Coronary artery (tissue), 2 donors: ENCODE measurements at regions not wholly inside any gene's neighbourhood (a gene's known extent, or its start where the extent isn't known, plus 50 kb on each side); places are given as distances from the start of the nearest gene placed in this dataset.

Experiments
- DNase-seq: peaks from one replicate; pipeline ENCODE4 v3.0.0-alpha.2; 2017; ENCODE audit warnings: low spot score
- H3K27ac ChIP-seq, 2 donors: fragments of 200-600 bp; sonication (generic); one replicate each; pipeline ENCODE4 v1.5.1; 2016 to 2019
- H3K4me3 ChIP-seq: fragments of 200-600 bp; sonication (generic); 2 replicates; pipeline ENCODE4 v1.5.1; 2016; ENCODE audit warnings: mild to moderate bottlenecking, moderate library complexity
- TF ChIP-seq, protein P1 (sequence below): fragments of 200-600 bp; sonication (generic); IDR thresholded peaks from one replicate; pipeline ENCODE4 v1.5.1; 2019; ENCODE audit warnings: antibody characterized with exemption

DNA sequence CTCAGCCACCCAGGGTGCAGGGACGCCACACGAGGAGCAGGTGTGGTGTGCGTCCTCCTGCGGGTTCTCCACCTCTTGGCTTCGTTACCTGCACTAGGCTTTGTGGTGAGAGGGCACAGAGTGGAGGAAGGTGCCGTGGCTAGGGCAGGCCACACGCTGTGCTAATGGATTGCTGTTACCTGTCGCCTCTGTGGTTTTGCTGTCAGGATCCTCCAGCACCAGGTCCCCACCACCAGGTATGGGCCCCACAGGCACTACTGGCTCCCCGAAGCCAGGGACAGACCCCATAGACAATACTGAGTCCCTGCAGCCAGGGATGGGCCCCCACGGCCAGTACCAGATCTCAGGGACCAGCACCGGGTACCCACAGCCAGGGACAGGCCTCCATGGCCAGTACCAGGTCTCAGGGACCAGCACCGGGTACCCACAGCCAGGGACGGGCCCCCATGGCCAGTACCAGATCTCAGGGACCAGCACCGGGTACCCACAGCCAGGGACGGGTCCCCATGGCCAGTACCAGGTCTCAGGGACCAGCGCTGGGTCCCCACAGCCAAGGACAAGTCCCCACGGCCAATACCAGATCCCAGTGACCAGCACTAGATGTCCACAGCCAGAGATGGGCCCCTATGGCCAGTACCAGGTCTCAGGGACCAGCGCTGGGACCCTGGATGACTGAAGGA is 315.6 kb downstream of the SEC14L1 start:
- H3K27ac ChIP-seq = no peak overlapping the region
- H3K4me3 ChIP-seq = no peak overlapping the region
- TF ChIP-seq, protein P1, sequence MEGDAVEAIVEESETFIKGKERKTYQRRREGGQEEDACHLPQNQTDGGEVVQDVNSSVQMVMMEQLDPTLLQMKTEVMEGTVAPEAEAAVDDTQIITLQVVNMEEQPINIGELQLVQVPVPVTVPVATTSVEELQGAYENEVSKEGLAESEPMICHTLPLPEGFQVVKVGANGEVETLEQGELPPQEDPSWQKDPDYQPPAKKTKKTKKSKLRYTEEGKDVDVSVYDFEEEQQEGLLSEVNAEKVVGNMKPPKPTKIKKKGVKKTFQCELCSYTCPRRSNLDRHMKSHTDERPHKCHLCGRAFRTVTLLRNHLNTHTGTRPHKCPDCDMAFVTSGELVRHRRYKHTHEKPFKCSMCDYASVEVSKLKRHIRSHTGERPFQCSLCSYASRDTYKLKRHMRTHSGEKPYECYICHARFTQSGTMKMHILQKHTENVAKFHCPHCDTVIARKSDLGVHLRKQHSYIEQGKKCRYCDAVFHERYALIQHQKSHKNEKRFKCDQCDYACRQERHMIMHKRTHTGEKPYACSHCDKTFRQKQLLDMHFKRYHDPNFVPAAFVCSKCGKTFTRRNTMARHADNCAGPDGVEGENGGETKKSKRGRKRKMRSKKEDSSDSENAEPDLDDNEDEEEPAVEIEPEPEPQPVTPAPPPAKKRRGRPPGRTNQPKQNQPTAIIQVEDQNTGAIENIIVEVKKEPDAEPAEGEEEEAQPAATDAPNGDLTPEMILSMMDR = no peak
- DNase-seq = no peak

DNA sequence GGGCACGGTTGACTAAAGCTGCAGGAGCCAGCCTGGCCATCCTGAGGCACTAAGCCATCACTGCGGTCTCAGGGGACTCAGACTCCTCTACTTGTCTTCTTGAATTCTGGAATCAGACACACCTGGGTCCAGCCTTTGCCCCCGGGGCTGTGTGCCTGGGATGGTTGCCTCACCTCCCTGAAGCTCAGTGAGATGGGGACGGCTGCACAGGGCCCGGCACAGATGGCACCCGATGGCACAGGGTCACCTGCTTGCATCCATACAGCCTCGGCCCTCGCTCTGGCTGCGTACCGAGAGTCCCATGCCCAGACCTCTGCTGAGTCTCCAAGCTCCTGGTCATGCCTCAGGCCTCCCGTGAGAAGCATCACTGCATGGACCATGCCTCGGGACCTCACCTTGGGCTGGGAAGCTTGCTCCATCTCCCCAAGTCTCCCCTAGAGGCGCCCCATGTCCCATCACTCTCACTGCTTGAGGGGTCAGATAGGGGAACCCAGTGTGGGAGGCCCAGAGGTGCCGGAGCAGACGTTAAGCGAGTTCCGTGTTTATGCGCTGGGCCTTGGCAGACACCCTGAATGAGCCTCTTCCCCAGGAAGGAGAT is 316.3 kb downstream of the SEC14L1 start:
- Histone ChIP-seq H3K27ac (no peak overlapping the region), H3K4me3 (no peak overlapping the region)
- TF ChIP-seq, protein P1 = no peak
- no peak for DNase-seq

DNA sequence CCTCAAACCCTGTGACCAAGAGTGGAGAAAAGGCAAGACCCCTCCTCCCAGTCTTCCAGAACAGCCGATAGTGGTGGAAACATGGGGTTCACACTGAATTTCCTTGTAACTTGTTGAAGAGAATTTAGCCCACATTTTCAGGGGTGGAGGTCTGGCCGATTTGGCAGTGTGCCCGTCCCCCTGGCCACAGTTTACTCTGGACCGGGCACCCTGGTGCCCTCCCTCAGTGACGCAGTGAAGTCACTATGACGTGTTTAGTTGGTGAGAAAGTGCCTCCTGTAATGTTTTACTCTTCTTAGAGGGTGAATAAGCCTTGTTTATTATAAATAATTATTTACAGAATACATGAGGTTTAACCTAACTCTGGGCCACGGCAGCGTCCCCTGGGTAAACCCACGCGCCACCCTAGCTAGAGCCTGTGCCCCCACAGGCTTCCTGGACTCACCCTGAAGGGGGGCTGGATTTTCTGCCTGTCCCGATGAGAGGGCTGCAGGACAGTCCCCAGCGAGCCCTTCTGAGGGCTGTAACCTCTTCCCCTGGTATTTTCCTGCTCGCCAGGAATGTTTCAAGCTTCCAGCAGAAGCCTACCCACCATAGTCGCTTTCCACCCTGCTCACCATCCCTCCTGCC is 316.9 kb downstream of the SEC14L1 start:
- Histone ChIP-seq H3K4me3 (no peak overlapping the region), H3K27ac (no peak overlapping the region)
- no peak for DNase-seq
- TF ChIP-seq, protein P1 = no peak

DNA sequence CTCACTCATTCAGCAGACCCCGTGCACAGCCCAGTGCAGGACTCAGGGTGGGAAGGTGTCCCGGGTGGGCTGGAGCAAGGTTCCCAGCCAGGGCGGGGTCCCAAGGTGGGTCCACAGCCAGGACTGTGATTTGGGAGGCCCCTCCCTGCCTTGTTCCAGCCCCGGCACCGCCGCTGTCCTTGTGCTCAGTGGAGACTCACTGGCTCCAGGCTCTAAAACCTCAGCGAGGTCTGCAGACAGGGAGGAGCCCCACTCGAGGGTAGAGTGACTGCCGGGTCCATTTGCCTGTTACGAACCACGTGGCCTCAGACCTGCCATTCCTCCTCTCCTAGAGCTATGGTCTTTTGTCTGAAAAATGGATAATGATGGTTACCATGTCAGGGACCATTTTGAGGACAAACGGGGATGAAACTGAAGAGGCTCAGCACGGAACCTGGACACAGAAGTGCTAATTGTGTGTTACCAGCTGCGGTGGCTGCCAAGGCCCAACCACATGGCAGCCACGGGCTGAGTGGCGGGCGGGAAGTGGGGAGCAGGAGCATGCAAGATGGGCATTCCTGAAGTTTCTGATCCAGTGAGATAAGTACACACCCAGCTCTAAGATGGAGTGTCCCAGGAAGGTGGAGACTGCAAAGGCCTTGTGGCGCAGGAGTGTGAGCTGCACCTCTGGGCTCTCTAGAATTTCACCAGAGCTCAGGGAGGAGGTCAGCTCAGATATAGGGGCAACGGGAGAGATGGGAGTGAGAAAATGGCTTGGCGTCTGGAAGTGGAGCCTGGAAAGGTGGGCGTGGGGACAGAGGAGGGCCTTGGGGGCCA is 317.6 kb downstream of the SEC14L1 start:
- TF ChIP-seq, protein P1 = no peak
- DNase-seq = no peak
- H3K27ac ChIP-seq = no peak overlapping the region
- no peak overlapping the region for H3K4me3 ChIP-seq

DNA sequence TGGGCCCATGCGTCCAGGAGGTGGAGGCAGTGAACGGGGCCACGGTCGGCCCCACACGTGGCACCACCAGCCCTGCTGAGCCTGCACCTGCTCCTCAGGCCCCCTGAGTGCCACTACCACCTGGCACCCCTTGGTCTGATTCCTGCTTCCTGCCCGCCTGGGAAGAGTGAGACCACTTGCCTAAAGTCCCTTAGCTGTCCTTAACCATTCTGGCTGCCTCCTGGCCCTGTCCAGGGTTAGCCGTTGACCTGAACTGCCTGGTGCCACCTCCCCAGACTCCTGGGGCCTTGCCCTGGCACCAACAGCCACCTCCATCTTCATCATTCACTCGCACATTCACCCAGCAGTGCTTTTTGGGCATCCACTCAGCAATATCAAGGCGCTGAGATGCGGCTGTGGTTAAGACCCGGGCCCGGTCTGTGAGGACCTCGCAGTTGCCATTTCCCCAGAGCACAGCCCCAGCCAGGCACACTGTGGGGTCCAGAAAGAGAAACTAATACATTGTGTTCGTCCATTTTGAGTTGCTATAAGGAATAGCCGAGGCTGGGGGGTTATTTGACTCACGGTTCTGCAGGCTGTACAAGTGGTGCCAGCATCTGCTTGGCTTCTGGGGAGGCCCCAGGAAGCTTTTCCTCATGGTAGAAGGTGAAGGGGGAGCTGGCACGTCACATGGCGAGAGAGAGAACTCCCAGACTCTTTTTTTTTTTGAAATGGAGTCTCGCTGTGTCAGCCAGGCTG is 318.4 kb downstream of the SEC14L1 start:
- H3K27ac ChIP-seq = peak overlapping the region in 1 of 2 donors; percentile 10
- DNase-seq = no peak

DNA sequence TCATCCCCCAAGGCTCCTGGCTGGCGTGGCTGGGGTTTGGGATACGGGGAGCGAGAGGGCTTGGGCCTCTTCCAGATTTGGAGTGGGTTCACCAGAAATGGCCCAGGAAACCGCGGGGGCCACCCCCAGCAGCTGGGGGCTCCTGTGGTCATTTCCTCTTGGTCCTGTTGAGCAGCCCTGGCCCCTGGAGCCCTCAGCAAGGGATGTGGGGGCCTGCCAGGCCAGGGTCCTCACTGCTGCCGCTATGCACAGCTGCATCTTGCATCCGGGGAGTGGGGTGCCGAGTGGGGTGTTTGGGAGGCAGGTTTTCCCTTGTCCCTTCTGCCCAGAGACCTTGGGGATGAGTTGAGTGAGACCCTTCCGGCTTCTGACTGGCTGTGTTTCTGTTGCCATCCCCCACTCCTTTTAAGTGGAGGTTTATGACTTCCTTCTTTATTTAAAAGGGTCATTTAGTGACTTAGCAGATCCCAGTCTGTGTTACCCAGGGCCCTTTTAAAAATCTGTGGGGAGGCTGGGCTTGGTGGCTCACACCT is 319.8 kb downstream of the SEC14L1 start:
- DNase-seq = no peak
- Histone ChIP-seq H3K4me3 (peak overlapping the region; percentile 13), H3K27ac (peak overlapping the region in 1 of 2 donors; percentile 42)
- TF ChIP-seq, protein P1 = no peak

More for the DNA sequence above, 318.4 kb downstream of the SEC14L1 start:
- H3K4me3 ChIP-seq = no peak overlapping the region
- TF ChIP-seq, protein P1 = no peak
